ENCODE measurements at regions not wholly inside any gene's neighbourhood (a gene's known extent, or its start where the extent isn't known, plus 50 kb on each side); places are given as distances from the start of the nearest gene placed in this dataset.

DNA sequence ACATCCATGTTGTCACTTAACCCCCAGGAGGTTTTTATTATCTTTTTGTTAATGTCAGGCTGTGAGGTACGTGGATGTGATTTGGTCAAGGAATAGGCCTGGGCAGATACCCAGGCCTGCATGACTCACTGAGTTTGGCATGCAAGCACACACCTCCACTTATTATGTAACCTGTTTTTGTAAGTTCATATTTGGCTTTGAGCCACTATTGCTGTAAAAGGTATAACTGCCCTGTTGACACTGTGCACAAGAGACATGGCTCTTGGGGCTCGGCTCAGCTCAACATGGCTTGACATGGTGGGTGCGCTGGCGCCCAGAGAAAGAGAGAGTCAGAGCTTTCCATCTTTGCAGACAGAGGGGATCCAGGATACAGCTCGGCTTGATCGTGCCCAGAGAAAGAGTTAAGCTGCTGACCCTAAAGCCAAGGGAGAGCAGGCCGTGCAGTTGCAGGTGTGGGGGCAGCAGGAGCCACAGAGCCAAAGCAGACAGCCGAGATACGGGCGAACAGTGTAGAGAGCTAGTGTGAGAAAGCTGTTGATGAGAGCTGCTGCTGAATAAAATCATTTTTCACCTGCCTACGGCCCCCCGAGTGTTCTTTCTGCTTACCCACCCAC is 67.9 kb upstream of the UNC13C start:
- no CpG with 5 or more reads among the region's 12 CpGs for WGBS (ENCODE audit: extremely low coverage, insufficient read length, low lambda C conversion rate)
- Histone ChIP-seq H3K27me3 (ENCODE audit: insufficient read depth, low read length) (no peaks in the 10 kb centered on the region), H3K9me3 (ENCODE audit: control insufficient read depth, low read depth, low read length) (no peaks in the 10 kb centered on the region), H2BK20ac (ENCODE audit: low read depth, low read length, poor library complexity, severe bottlenecking) (no peak overlapping the region), H3K27ac (ENCODE audit: insufficient read length, low read depth, low read length) (no peak overlapping the region), H3K4me2 (ENCODE audit: insufficient read depth, insufficient read length, low read length) (no peak overlapping the region), H4K20me1 (ENCODE audit: control insufficient read depth, insufficient read depth, insufficient read length) (no peaks in the 10 kb centered on the region), H2BK15ac (ENCODE audit: low read depth, low read length) (no peak overlapping the region), H2AK5ac (ENCODE audit: insufficient read length, low read length) (no peak overlapping the region), H3K9ac (ENCODE audit: extremely low read depth, insufficient read length, low read length) (no peak overlapping the region), H3K4ac (ENCODE audit: low read depth, low read length) (no peak overlapping the region), H3K18ac (ENCODE audit: insufficient read length, low read depth, low read length) (no peak overlapping the region), H3K79me1 (ENCODE audit: insufficient read depth, low read depth, low read length, poor library complexity, severe bottlenecking) (no peaks in the 10 kb centered on the region), H4K5ac (ENCODE audit: insufficient read length, low read depth, low read length) (no peak overlapping the region), H3K4me1 (ENCODE audit: insufficient read depth, low read length) (no peaks in the 10 kb centered on the region), H4K8ac (replicated peaks; ENCODE audit: insufficient read length, low read depth, low read length) (no peak overlapping the region), H2BK12ac (ENCODE audit: insufficient read length, low read depth, low read length) (no peak overlapping the region), H3K56ac (ENCODE audit: insufficient read length, low read depth, low read length) (no peak overlapping the region), H2BK5ac (ENCODE audit: insufficient read length, low read length) (no peak overlapping the region), H3T11ph (ENCODE audit: low read length) (no peak overlapping the region), H3K23me2 (ENCODE audit: insufficient read length, low read depth, low read length, poor library complexity, severe bottlenecking) (no peaks in the 10 kb centered on the region), H3K14ac (ENCODE audit: insufficient read depth, low read length) (no peak overlapping the region), H2AFZ (ENCODE audit: low read length) (no peak overlapping the region), H4K91ac (ENCODE audit: insufficient read length, low read depth, low read length) (no peak overlapping the region), H2BK120ac (ENCODE audit: low read depth, low read length, poor library complexity, severe bottlenecking) (no peak overlapping the region), H3K23ac (ENCODE audit: insufficient read length, low read depth, low read length) (no peak overlapping the region), H3K79me2 (ENCODE audit: insufficient read depth, low read length) (no peaks in the 10 kb centered on the region)
- Mint-ChIP-seq H3K4me3 (no peak overlapping the region), H3K9me3 (no peaks in the 10 kb centered on the region; a peak in 1 of 5 replicates), H3K36me3 (ENCODE audit: insufficient read depth in 1 of 3, low read depth in 3 of 3) (no peaks in the 10 kb centered on the region), H3K27ac (peak overlapping the region in 2 of 3 experiments; percentile 32 to 76; a peak in 2 of 7 replicates), H3K27me3 (ENCODE audit: low read depth) (no peaks in the 10 kb centered on the region; the same call in 1 of the 2 replicates), H3K4me1 (no peaks in the 10 kb centered on the region)
- TF ChIP-seq, protein P1, sequence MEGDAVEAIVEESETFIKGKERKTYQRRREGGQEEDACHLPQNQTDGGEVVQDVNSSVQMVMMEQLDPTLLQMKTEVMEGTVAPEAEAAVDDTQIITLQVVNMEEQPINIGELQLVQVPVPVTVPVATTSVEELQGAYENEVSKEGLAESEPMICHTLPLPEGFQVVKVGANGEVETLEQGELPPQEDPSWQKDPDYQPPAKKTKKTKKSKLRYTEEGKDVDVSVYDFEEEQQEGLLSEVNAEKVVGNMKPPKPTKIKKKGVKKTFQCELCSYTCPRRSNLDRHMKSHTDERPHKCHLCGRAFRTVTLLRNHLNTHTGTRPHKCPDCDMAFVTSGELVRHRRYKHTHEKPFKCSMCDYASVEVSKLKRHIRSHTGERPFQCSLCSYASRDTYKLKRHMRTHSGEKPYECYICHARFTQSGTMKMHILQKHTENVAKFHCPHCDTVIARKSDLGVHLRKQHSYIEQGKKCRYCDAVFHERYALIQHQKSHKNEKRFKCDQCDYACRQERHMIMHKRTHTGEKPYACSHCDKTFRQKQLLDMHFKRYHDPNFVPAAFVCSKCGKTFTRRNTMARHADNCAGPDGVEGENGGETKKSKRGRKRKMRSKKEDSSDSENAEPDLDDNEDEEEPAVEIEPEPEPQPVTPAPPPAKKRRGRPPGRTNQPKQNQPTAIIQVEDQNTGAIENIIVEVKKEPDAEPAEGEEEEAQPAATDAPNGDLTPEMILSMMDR (conservative IDR thresholded peaks at IDR 0.05), result no peak
- DNase-seq, result no peak
